Smooth muscle cell (in vitro differentiated cells): ENCODE measurements at regions not wholly inside any gene's neighbourhood (a gene's known extent, or its start where the extent isn't known, plus 50 kb on each side); places are given as distances from the start of the nearest gene placed in this dataset.

Experiments used
- DNase-seq: peaks from one replicate; lab custom pipeline; 2025; ENCODE audit not compliant: unreplicated experiment; lab: John Stamatoyannopoulos, UW
- H2AFZ ChIP-seq: fragments of 200-600 bp; sonication (generic); 2 replicates; pipeline ENCODE4 v1.6.0; 2016; ENCODE audit warnings: antibody characterized with exemption, low read depth, mild to moderate bottlenecking
- H3F3A ChIP-seq: fragments of 200-600 bp; sonication (generic); 2 replicates; pipeline ENCODE4 v1.6.0; 2017; ENCODE audit warnings: antibody characterized with exemption, low read depth
- H3K27ac ChIP-seq: fragments of 200-600 bp; sonication (generic); 2 replicates; pipeline ENCODE4 v1.5.1; 2016; ENCODE audit warnings: low read depth, mild to moderate bottlenecking
- H3K27me3 ChIP-seq: fragments of 200-600 bp; sonication (generic); 2 replicates; pipeline ENCODE4 v1.6.1; 2016; ENCODE audit warnings: low read depth, mild to moderate bottlenecking
- H3K36me3 ChIP-seq: fragments of 200-600 bp; sonication (generic); 2 replicates; pipeline ENCODE4 v1.5.1; 2016; ENCODE audit warnings: low read depth
- H3K4me1 ChIP-seq: fragments of 200-600 bp; sonication (generic); 2 replicates; pipeline ENCODE4 v1.5.1; 2016; ENCODE audit warnings: low read depth
- H3K4me2 ChIP-seq: fragments of 200-600 bp; sonication (generic); 2 replicates; pipeline ENCODE4 v1.6.0; 2016; ENCODE audit warnings: mild to moderate bottlenecking
- H3K4me3 ChIP-seq: fragments of 200-600 bp; sonication (generic); 2 replicates; pipeline ENCODE4 v1.5.1; 2016; ENCODE audit warnings: mild to moderate bottlenecking
- H3K79me2 ChIP-seq: fragments of 200-600 bp; sonication (generic); 2 replicates; pipeline ENCODE4 v1.6.0; 2016; ENCODE audit warnings: low read depth, mild to moderate bottlenecking
- H3K9ac ChIP-seq: fragments of 200-600 bp; sonication (generic); 2 replicates; pipeline ENCODE4 v1.6.0; 2016; ENCODE audit warnings: low read depth
- H3K9me3 ChIP-seq: fragments of 200-600 bp; sonication (generic); replicated peaks from 2 replicates; pipeline ENCODE4 v1.5.1; 2016; ENCODE audit warnings: low read depth
- H4K20me1 ChIP-seq: fragments of 200-600 bp; sonication (generic); 2 replicates; pipeline ENCODE4 v1.6.0; 2016; ENCODE audit warnings: low read depth
- WGBS: methylation state at CpG from one replicate; pipeline ENCODE4 v1.1.7; 2016; ENCODE audit warnings: low lambda C conversion rate; 5-methylcytosine and 5-hydroxymethylcytosine counted together
- TF ChIP-seq, protein P1 (sequence below): fragments of 200-600 bp; sonication (generic); IDR thresholded peaks from 2 replicates; pipeline ENCODE4 v1.5.1; 2017; ENCODE audit warnings: borderline replicate concordance, mild to moderate bottlenecking, antibody characterized with exemption; ENCODE audit not compliant: insufficient read depth, poor library complexity, severe bottlenecking

DNA sequence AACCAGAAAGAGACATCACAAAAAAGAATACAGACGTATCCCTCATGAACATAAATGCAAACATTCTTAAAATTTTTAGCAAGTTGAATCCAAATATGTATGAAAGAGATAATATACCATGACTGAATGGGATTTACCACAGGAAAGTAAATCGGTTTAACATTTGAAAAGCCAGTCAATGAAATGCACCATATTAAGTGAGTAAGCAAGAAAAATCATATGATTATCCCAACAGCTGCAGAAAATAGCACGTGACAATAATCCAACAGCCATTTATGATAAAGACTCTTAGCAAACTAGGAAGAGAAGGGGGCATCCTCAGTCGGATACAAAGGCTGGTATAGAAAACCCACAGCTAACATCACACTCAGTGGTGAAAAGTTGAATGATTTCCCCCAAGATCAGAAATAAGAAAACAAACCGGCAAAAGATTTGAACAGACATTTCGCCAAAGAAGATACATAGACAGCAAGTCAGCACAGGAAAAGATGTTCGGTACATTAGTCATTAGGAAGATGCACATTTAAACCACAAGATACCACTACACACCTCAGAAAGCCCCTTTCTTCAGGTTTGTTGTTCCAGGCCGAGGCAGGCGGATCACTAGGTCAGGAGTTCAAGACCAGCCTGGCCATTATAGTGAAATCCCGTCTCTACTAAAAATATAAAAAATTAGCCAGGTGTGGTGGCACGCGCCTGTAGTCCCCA is 144.3 kb downstream of the INHBB start:
- Histone ChIP-seq H3K27ac (no peak overlapping the region), H3K4me2 (no peak overlapping the region), H3F3A (no peaks in the 10 kb centered on the region), H3K4me3 (no peak overlapping the region), H3K9ac (no peak overlapping the region), H3K79me2 (no peaks in the 10 kb centered on the region), H4K20me1 (no peaks in the 10 kb centered on the region), H3K9me3 (no peaks in the 10 kb centered on the region), H2AFZ (no peak overlapping the region), H3K4me1 (no peaks in the 10 kb centered on the region), H3K36me3 (no peaks in the 10 kb centered on the region), H3K27me3 (peaks cover 12% of the 10 kb centered on the region)
- 90% methylated on average over 12 of the region's 12 CpGs for WGBS
- TF ChIP-seq, protein P1, sequence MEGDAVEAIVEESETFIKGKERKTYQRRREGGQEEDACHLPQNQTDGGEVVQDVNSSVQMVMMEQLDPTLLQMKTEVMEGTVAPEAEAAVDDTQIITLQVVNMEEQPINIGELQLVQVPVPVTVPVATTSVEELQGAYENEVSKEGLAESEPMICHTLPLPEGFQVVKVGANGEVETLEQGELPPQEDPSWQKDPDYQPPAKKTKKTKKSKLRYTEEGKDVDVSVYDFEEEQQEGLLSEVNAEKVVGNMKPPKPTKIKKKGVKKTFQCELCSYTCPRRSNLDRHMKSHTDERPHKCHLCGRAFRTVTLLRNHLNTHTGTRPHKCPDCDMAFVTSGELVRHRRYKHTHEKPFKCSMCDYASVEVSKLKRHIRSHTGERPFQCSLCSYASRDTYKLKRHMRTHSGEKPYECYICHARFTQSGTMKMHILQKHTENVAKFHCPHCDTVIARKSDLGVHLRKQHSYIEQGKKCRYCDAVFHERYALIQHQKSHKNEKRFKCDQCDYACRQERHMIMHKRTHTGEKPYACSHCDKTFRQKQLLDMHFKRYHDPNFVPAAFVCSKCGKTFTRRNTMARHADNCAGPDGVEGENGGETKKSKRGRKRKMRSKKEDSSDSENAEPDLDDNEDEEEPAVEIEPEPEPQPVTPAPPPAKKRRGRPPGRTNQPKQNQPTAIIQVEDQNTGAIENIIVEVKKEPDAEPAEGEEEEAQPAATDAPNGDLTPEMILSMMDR: no peak
- no peak for DNase-seq

DNA sequence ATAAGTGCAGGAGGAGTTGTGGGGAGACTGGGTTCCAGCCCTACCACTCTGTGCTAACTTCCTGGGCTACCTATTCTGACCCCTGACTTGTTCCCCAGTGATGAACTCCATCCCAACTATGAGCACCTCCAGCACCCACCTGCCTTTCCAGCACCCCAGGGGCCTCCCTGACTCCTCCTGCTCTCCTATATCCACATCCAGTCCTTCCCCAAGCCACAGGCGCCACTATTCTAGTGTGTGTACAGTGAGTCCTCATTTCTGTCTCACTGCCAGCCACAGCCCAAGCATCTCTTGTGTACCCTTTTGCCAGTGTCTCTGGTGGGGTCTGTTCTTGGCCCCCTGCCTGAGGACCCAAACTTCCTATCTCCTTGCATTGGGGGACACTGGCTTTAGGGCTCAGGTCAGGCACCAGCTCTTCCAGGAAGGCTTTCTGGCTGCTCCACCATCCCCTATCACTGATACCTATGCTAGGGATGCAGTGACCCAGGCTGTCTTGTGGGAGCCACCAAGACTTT is 145.2 kb downstream of the INHBB start:
- Histone ChIP-seq H4K20me1 (no peaks in the 10 kb centered on the region), H3K27ac (no peak overlapping the region), H3K36me3 (no peaks in the 10 kb centered on the region), H3K27me3 (peaks cover 12% of the 10 kb centered on the region), H3K9ac (no peak overlapping the region), H3K4me1 (no peaks in the 10 kb centered on the region), H3F3A (no peaks in the 10 kb centered on the region), H3K79me2 (no peaks in the 10 kb centered on the region), H3K9me3 (no peaks in the 10 kb centered on the region), H2AFZ (no peak overlapping the region), H3K4me3 (no peak overlapping the region), H3K4me2 (no peak overlapping the region)
- DNase-seq: no peak
- WGBS: 75% methylated on average over 1 of the region's 1 CpG
- TF ChIP-seq, protein P1: no peak

DNA sequence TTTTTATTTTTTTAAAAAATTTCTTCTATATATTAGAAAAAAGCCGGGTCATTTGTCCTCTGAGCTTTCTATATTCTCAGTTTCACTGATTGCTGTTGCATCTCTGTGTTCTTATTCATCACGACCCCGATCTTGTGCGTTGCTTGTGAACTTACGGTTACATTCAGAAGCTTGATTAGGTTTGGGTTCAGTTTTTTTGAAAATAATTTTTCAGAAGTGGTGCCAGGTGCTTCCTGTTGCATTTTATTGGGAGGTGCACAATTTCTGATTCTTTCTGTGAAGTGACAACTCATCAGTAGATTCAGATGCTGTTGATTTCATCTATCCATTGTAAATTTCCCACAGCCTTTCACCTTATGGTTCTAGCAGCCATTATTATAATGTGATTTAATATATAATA is 147.3 kb downstream of the INHBB start:
- Histone ChIP-seq H3K4me1 (no peaks in the 10 kb centered on the region), H2AFZ (no peak overlapping the region), H3K27ac (no peak overlapping the region), H3K9me3 (no peaks in the 10 kb centered on the region), H3K4me2 (no peak overlapping the region), H4K20me1 (no peaks in the 10 kb centered on the region), H3K79me2 (no peaks in the 10 kb centered on the region), H3F3A (no peaks in the 10 kb centered on the region), H3K27me3 (peaks cover 10% of the 10 kb centered on the region), H3K4me3 (no peak overlapping the region), H3K36me3 (no peaks in the 10 kb centered on the region), H3K9ac (no peak overlapping the region)
- TF ChIP-seq, protein P1: no peak
- DNase-seq: no peak
- 90% methylated on average over 5 of the region's 5 CpGs for WGBS

DNA sequence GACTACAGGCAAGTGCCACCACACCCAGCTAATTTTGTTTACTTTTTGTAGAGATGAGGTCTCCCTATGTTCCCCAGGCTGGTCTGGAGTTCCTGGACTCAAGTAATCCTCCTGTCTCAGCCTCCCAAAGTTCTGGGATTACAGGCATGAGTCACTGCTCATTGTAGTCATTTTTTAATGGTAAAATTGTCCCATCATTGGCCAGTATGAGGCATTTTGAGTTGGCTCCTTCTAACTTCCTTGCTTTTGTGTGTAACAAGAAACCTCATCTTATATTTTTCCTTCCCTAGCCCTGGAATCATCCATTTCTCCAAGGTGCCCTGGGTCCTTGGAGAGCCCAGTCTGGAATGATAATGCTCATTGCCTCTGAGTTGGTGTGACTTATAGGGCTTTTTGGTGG is 148.5 kb downstream of the INHBB start:
- TF ChIP-seq, protein P1: no peak
- H3K79me2 ChIP-seq: no peaks in the 10 kb centered on the region

More for the DNA sequence above, 148.5 kb downstream of the INHBB start:
- H3F3A ChIP-seq: no peaks in the 10 kb centered on the region
- H3K27ac ChIP-seq: no peak overlapping the region
- no peak overlapping the region for H3K4me3 ChIP-seq
- H3K4me2 ChIP-seq: no peak overlapping the region
- no peaks in the 10 kb centered on the region for H4K20me1 ChIP-seq
- H3K9ac ChIP-seq: no peak overlapping the region
- peaks cover 13% of the 10 kb centered on the region for H3K27me3 ChIP-seq
- H3K4me1 ChIP-seq: no peaks in the 10 kb centered on the region
- no peak for DNase-seq
- H3K9me3 ChIP-seq: no peaks in the 10 kb centered on the region
- H3K36me3 ChIP-seq: no peaks in the 10 kb centered on the region
- H2AFZ ChIP-seq: no peak overlapping the region
